ENCODE measurements at regions not wholly inside any gene's neighbourhood (a gene's known extent, or its start where the extent isn't known, plus 50 kb on each side); places are given as distances from the start of the nearest gene placed in this dataset. TPM values are rescaled to one million over a fixed set of nuclear protein-coding genes. Genes with fewer than 3 reads are reported as not detected.
"Not testable (repeated sequence)": the region's sequence is repeated elsewhere in the genome, so short reads cannot be mapped to it uniquely, and the experiment has no call there.

DNA sequence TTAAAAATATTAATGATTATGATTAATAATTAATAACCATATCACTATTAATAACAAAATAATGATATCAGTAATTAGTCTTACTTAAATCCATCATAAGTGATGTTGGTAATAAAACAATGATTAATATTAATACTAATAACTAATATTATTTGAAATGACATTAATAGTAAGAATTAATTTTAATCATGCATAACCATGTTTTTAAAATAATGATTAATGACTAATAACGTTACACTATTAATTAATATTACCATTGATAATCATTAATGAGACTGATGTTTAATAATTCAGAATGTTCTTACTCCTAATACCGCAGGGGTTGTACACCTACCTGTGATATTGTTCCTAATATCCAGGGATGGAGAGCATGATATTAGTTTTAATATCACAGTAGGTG, 53.4 kb upstream of the FRG2C start:
- no peaks in the 10 kb centered on the region for H3K36me3 Mint-ChIP-seq
- TF ChIP-seq ZNF263 (CRISPR knock-in tag; IDR thresholded peaks at IDR 0.05; ENCODE audit: low read depth) (no peak), TEAD4 (CRISPR knock-in tag; IDR thresholded peaks at IDR 0.05) (no peak), ZNF512 (CRISPR knock-in tag; IDR thresholded peaks at IDR 0.05; ENCODE audit: borderline replicate concordance) (no peak), NR3C1 (CRISPR knock-in tag; conservative IDR thresholded peaks at IDR 0.05; ENCODE audit: low read depth) (no peak), ELF4 (CRISPR knock-in tag; IDR thresholded peaks at IDR 0.05; ENCODE audit: low read depth) (no peak), ZNF671 (CRISPR knock-in tag; IDR thresholded peaks at IDR 0.05) (no peak), SP1 (CRISPR knock-in tag; conservative IDR thresholded peaks at IDR 0.05) (no peak), ZBTB43 (CRISPR knock-in tag; IDR thresholded peaks at IDR 0.05) (no peak), NFE2L1 (CRISPR knock-in tag; IDR thresholded peaks at IDR 0.05) (no peak), SMAD4 (CRISPR knock-in tag; IDR thresholded peaks at IDR 0.05) (no peak), ZNF396 (CRISPR knock-in tag; IDR thresholded peaks at IDR 0.05; ENCODE audit: borderline replicate concordance) (no peak), HMGA2 (CRISPR knock-in tag; IDR thresholded peaks at IDR 0.05) (no peak), SMAD3 (CRISPR knock-in tag; IDR thresholded peaks at IDR 0.05; ENCODE audit: borderline replicate concordance) (no peak), GABPB1 (CRISPR knock-in tag; IDR thresholded peaks at IDR 0.05) (no peak)
- TF ChIP-seq, protein P1, sequence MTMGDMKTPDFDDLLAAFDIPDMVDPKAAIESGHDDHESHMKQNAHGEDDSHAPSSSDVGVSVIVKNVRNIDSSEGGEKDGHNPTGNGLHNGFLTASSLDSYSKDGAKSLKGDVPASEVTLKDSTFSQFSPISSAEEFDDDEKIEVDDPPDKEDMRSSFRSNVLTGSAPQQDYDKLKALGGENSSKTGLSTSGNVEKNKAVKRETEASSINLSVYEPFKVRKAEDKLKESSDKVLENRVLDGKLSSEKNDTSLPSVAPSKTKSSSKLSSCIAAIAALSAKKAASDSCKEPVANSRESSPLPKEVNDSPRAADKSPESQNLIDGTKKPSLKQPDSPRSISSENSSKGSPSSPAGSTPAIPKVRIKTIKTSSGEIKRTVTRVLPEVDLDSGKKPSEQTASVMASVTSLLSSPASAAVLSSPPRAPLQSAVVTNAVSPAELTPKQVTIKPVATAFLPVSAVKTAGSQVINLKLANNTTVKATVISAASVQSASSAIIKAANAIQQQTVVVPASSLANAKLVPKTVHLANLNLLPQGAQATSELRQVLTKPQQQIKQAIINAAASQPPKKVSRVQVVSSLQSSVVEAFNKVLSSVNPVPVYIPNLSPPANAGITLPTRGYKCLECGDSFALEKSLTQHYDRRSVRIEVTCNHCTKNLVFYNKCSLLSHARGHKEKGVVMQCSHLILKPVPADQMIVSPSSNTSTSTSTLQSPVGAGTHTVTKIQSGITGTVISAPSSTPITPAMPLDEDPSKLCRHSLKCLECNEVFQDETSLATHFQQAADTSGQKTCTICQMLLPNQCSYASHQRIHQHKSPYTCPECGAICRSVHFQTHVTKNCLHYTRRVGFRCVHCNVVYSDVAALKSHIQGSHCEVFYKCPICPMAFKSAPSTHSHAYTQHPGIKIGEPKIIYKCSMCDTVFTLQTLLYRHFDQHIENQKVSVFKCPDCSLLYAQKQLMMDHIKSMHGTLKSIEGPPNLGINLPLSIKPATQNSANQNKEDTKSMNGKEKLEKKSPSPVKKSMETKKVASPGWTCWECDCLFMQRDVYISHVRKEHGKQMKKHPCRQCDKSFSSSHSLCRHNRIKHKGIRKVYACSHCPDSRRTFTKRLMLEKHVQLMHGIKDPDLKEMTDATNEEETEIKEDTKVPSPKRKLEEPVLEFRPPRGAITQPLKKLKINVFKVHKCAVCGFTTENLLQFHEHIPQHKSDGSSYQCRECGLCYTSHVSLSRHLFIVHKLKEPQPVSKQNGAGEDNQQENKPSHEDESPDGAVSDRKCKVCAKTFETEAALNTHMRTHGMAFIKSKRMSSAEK (CRISPR knock-in tag; IDR thresholded peaks at IDR 0.05; ENCODE audit: borderline replicate concordance) = no peak
- TF ChIP-seq, protein P2, sequence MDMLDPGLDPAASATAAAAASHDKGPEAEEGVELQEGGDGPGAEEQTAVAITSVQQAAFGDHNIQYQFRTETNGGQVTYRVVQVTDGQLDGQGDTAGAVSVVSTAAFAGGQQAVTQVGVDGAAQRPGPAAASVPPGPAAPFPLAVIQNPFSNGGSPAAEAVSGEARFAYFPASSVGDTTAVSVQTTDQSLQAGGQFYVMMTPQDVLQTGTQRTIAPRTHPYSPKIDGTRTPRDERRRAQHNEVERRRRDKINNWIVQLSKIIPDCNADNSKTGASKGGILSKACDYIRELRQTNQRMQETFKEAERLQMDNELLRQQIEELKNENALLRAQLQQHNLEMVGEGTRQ (CRISPR knock-in tag; IDR thresholded peaks at IDR 0.05) = no peak
- TF ChIP-seq, protein P3, sequence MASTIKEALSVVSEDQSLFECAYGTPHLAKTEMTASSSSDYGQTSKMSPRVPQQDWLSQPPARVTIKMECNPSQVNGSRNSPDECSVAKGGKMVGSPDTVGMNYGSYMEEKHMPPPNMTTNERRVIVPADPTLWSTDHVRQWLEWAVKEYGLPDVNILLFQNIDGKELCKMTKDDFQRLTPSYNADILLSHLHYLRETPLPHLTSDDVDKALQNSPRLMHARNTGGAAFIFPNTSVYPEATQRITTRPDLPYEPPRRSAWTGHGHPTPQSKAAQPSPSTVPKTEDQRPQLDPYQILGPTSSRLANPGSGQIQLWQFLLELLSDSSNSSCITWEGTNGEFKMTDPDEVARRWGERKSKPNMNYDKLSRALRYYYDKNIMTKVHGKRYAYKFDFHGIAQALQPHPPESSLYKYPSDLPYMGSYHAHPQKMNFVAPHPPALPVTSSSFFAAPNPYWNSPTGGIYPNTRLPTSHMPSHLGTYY (CRISPR knock-in tag; IDR thresholded peaks at IDR 0.05) = no peak
- DNase-seq (ENCODE audit: low spot score) = no peak
- no peaks in the 10 kb centered on the region for H3K4me1 Mint-ChIP-seq
- H3K4me3 Mint-ChIP-seq = no peak overlapping the region
- H3K27ac Mint-ChIP-seq = no peak overlapping the region
- CTCF ChIA-PET = no interaction called here
- no peak for ATAC-seq
- H3K27me3 Mint-ChIP-seq (ENCODE audit: low read depth) = peaks cover 5% of the 10 kb centered on the region
- no peaks in the 10 kb centered on the region for H3K9me3 Mint-ChIP-seq
- POLR2A ChIA-PET = no interaction called here

GRCh38 chr3:75611724-75612460, 52.2 kb upstream of the FRG2C start:
- H3K9me3 Mint-ChIP-seq; H3K4me3 Mint-ChIP-seq; CTCF ChIA-PET; H3K4me1 Mint-ChIP-seq; POLR2A ChIA-PET; ATAC-seq; DNase-seq (ENCODE audit: low spot score); H3K36me3 Mint-ChIP-seq; H3K27me3 Mint-ChIP-seq (ENCODE audit: low read depth); H3K27ac Mint-ChIP-seq: not testable (repeated sequence)

Small RNA genes in the stretch of these regions (microRNA-seq; reads per million reads assigned to microRNA genes)
- gene MIR4444-2 (ENCODE audit: borderline number of aligned reads) = not detected

All from WTC11 (cell line).